DND-41 (cell line): ENCODE measurements at regions not wholly inside any gene's neighbourhood (a gene's known extent, or its start where the extent isn't known, plus 50 kb on each side); places are given as distances from the start of the nearest gene placed in this dataset.

Experiments
- ATAC-seq: fragments of 200-7000 bp; cut with Tn5 transposase; 3 replicates; pipeline ENCODE4 v1.9.1; 2021; ENCODE audit warnings: low read depth; ENCODE audit not compliant: insufficient read depth
- DNase-seq: peaks from one replicate; pipeline ENCODE4 v3.0.0-alpha.2; 2020
- H2AFZ ChIP-seq: 2 replicates; pipeline ENCODE4 v1.6.0; 2012; ENCODE audit warnings: low read depth, low read length
- H3K27ac ChIP-seq: 2 replicates; pipeline ENCODE4 v1.5.1; 2012; ENCODE audit warnings: low read length, inconsistent platforms
- H3K27me3 ChIP-seq: fragments of 200-600 bp; sonication (generic); 2 replicates; pipeline ENCODE4 v1.6.0; 2012; ENCODE audit warnings: low read length, mild to moderate bottlenecking, inconsistent platforms; ENCODE audit not compliant: insufficient read depth, poor library complexity
- H3K36me3 ChIP-seq: 2 replicates; pipeline ENCODE4 v1.5.1; 2012; ENCODE audit warnings: low read length, inconsistent platforms; ENCODE audit not compliant: insufficient read depth
- H3K4me1 ChIP-seq: 2 replicates; pipeline ENCODE4 v1.5.1; 2012; ENCODE audit warnings: mild to moderate bottlenecking, low read length; ENCODE audit not compliant: insufficient read depth
- H3K4me2 ChIP-seq: 2 replicates; pipeline ENCODE4 v1.6.0; 2012; ENCODE audit warnings: mild to moderate bottlenecking, moderate library complexity, low read length, inconsistent platforms; ENCODE audit not compliant: insufficient read depth
- H3K4me3 ChIP-seq, 2 experiments: fragments of 200-600 bp in 1 of 2; shearing (Covaris generic) in 1 of 2; 2 replicates each; pipeline ENCODE4 v1.5.1; 2012 to 2016; ENCODE audit warnings: inconsistent platforms in 2 of 2, low read length in 2 of 2, mild to moderate bottlenecking in 2 of 2, low read depth in 1 of 2, moderate library complexity in 1 of 2
- H3K79me2 ChIP-seq: 2 replicates; pipeline ENCODE4 v1.6.0; 2012; ENCODE audit warnings: low read length, inconsistent platforms; ENCODE audit not compliant: insufficient read depth
- H3K9ac ChIP-seq: 2 replicates; pipeline ENCODE4 v1.6.0; 2012; ENCODE audit warnings: low read depth, mild to moderate bottlenecking, inconsistent platforms, low read length, moderate library complexity
- H3K9me3 ChIP-seq: 2 replicates; pipeline ENCODE4 v1.5.1; 2012; ENCODE audit warnings: low read length, moderate library complexity, mild to moderate bottlenecking, inconsistent platforms; ENCODE audit not compliant: insufficient read depth, severe bottlenecking
- H4K20me1 ChIP-seq: 2 replicates; pipeline ENCODE4 v1.6.0; 2012; ENCODE audit warnings: low read length; ENCODE audit not compliant: insufficient read depth
- CTCF ChIP-seq: IDR thresholded peaks from 2 replicates; pipeline ENCODE4 v1.5.1; 2012; ENCODE audit warnings: borderline replicate concordance, low read length, moderate library complexity, mild to moderate bottlenecking; ENCODE audit not compliant: poor library complexity, severe bottlenecking; ENCODE audit errors: extremely low read depth
- EZH2 ChIP-seq: IDR thresholded peaks from 3 replicates; pipeline ENCODE4 v1.6.1; 2012; ENCODE audit warnings: borderline replicate concordance, low read depth, mild to moderate bottlenecking, moderate library complexity, low read length, inconsistent platforms; ENCODE audit not compliant: severe bottlenecking

GRCh38 chr20:56981301-56981700, 285.1 kb downstream of the BMP7 start:
- ATAC-seq (no peak), DNase-seq (no peak)
- no peaks in the 10 kb centered on the region for H3K36me3 ChIP-seq
- no peaks in the 10 kb centered on the region; the same call in 1 of the 2 replicates for H4K20me1 ChIP-seq
- no peak overlapping the region for H3K4me3 ChIP-seq
- no peaks in the 10 kb centered on the region for H3K4me1 ChIP-seq
- no peak overlapping the region for H3K27ac ChIP-seq
- no peaks in the 10 kb centered on the region for H3K79me2 ChIP-seq
- H3K9ac ChIP-seq, result no peak overlapping the region
- no peak overlapping the region for H3K4me2 ChIP-seq
- TF ChIP-seq CTCF (no peak), EZH2 (no peak)
- H3K27me3 ChIP-seq, result peaks cover 12% of the 10 kb centered on the region
- H2AFZ ChIP-seq, result no peak overlapping the region
- peaks cover 6% of the 10 kb centered on the region for H3K9me3 ChIP-seq

GRCh38 chr20:56983813-56984212, 282.6 kb downstream of the BMP7 start:
- Histone ChIP-seq H3K4me1 (no peaks in the 10 kb centered on the region), H3K4me3 (no peak overlapping the region), H4K20me1 (no peaks in the 10 kb centered on the region), H3K79me2 (no peaks in the 10 kb centered on the region), H3K9ac (no peak overlapping the region), H3K27me3 (peaks cover 10% of the 10 kb centered on the region), H2AFZ (no peak overlapping the region), H3K9me3 (peaks cover 6% of the 10 kb centered on the region), H3K27ac (no peak overlapping the region), H3K4me2 (no peak overlapping the region), H3K36me3 (no peaks in the 10 kb centered on the region)
- DNase-seq (no peak), ATAC-seq (no peak)
- no peak for TF ChIP-seq EZH2
- no peak for TF ChIP-seq CTCF

- ATAC-seq (no peak), DNase-seq (no peak)
- Histone ChIP-seq H3K9ac (no peak overlapping the region), H3K4me2 (no peak overlapping the region), H3K4me1 (no peaks in the 10 kb centered on the region), H3K27me3 (peaks cover 10% of the 10 kb centered on the region), H3K9me3 (peaks cover 6% of the 10 kb centered on the region), H2AFZ (no peak overlapping the region), H4K20me1 (no peaks in the 10 kb centered on the region), H3K36me3 (no peaks in the 10 kb centered on the region), H3K4me3 (no peak overlapping the region), H3K27ac (no peak overlapping the region), H3K79me2 (no peaks in the 10 kb centered on the region)
- TF ChIP-seq EZH2 (no peak), CTCF (no peak)
Measured at GRCh38 chr20:56985066-56985685, 281.3 kb downstream of the BMP7 start.
